GM21367 (cell line): ENCODE measurements at regions not wholly inside any gene's neighbourhood (a gene's known extent, or its start where the extent isn't known, plus 50 kb on each side); places are given as distances from the start of the nearest gene placed in this dataset.
"Not testable (repeated sequence)": the region's sequence is repeated elsewhere in the genome, so short reads cannot be mapped to it uniquely, and the experiment has no call there.

Source experiments
- ATAC-seq: cut with Tn5 transposase; IDR thresholded peaks from one replicate; pipeline ENCODE4 v1.9.1; 2021; ENCODE audit not compliant: unreplicated experiment

GRCh38 chr22:47618180-47619010 lies 855.9 kb downstream of the TBC1D22A start:
- no peak for ATAC-seq

- no peak for ATAC-seq
Measured at GRCh38 chr22:47617186-47617585, 854.7 kb downstream of the TBC1D22A start.

GRCh38 chr22:47616396-47617020 lies 854.1 kb downstream of the TBC1D22A start:
- ATAC-seq, result no peak

- no peak for ATAC-seq
Measured at GRCh38 chr22:47615051-47615450, 852.6 kb downstream of the TBC1D22A start.

- no peak for ATAC-seq
Measured at GRCh38 chr22:47613606-47614350, 851.3 kb downstream of the TBC1D22A start.

GRCh38 chr22:47613181-47613580 lies 850.7 kb downstream of the TBC1D22A start:
- not testable (repeated sequence) for ATAC-seq

GRCh38 chr22:47612311-47612910 lies 850.0 kb downstream of the TBC1D22A start:
- ATAC-seq, result no peak

GRCh38 chr22:47610764-47611163 lies 848.3 kb downstream of the TBC1D22A start:
- ATAC-seq, result no peak

GRCh38 chr22:47610281-47610680 lies 847.8 kb downstream of the TBC1D22A start:
- ATAC-seq, result no peak

- no peak for ATAC-seq
Measured at GRCh38 chr22:47609653-47610052, 847.2 kb downstream of the TBC1D22A start.

- ATAC-seq, result no peak
Measured at GRCh38 chr22:47608421-47608820, 846.0 kb downstream of the TBC1D22A start.

- no peak for ATAC-seq
Measured at GRCh38 chr22:47607486-47607885, 845.0 kb downstream of the TBC1D22A start.

- ATAC-seq, result no peak
Measured at GRCh38 chr22:47606426-47606825, 844.0 kb downstream of the TBC1D22A start.

GRCh38 chr22:47605886-47606285 lies 843.4 kb downstream of the TBC1D22A start:
- no peak for ATAC-seq

- ATAC-seq, result no peak
Measured at GRCh38 chr22:47605441-47605840, 843.0 kb downstream of the TBC1D22A start.

- ATAC-seq, result no peak
Measured at GRCh38 chr22:47604563-47604962, 842.1 kb downstream of the TBC1D22A start.

GRCh38 chr22:47602732-47603131 lies 840.3 kb downstream of the TBC1D22A start:
- ATAC-seq, result no peak

- ATAC-seq, result no peak
Measured at GRCh38 chr22:47601666-47602065, 839.2 kb downstream of the TBC1D22A start.

GRCh38 chr22:47600791-47601625 lies 838.6 kb downstream of the TBC1D22A start:
- no peak for ATAC-seq

- ATAC-seq, result no peak
Measured at GRCh38 chr22:47600281-47600680, 837.8 kb downstream of the TBC1D22A start.
